ENCODE measurements at regions not wholly inside any gene's neighbourhood (a gene's known extent, or its start where the extent isn't known, plus 50 kb on each side); places are given as distances from the start of the nearest gene placed in this dataset.

GRCh38 chr12:102781117-102781516, 135.9 kb downstream of the PAH start:
- no peak for DNase-seq (ENCODE audit: low spot score)

- DNase-seq (ENCODE audit: low spot score) = no peak
Observed at GRCh38 chr12:102776041-102776440, 141.0 kb downstream of the PAH start.

- peak; percentile 52 for DNase-seq (ENCODE audit: low spot score)
Observed at GRCh38 chr12:102769323-102769916, 147.6 kb downstream of the PAH start.

- no peak for DNase-seq (ENCODE audit: low spot score)
Observed at GRCh38 chr12:102766961-102767360, 150.1 kb downstream of the PAH start.

- no peak for DNase-seq (ENCODE audit: low spot score)
Observed at GRCh38 chr12:102765736-102766135, 151.3 kb downstream of the PAH start.

GRCh38 chr12:102763471-102763870, 153.6 kb downstream of the PAH start:
- no peak for DNase-seq (ENCODE audit: low spot score)

GRCh38 chr12:102763061-102763460, 154.0 kb downstream of the PAH start:
- DNase-seq (ENCODE audit: low spot score) = no peak

GRCh38 chr12:102760322-102760721, 156.7 kb downstream of the PAH start:
- DNase-seq (ENCODE audit: low spot score) = no peak

- no peak for DNase-seq (ENCODE audit: low spot score)
Observed at GRCh38 chr12:102759466-102759865, 157.6 kb downstream of the PAH start.

GRCh38 chr12:102757882-102758226, 159.2 kb downstream of the PAH start:
- no peak for DNase-seq (ENCODE audit: low spot score)

- no peak for DNase-seq (ENCODE audit: low spot score)
Observed at GRCh38 chr12:102757154-102757881, 159.7 kb downstream of the PAH start.

- no peak for DNase-seq (ENCODE audit: low spot score)
Observed at GRCh38 chr12:102756530-102756929, 160.5 kb downstream of the PAH start.

- DNase-seq (ENCODE audit: low spot score) = no peak
Observed at GRCh38 chr12:102755266-102755665, 161.8 kb downstream of the PAH start.

- no peak for DNase-seq (ENCODE audit: low spot score)
Observed at GRCh38 chr12:102753802-102754201, 163.2 kb downstream of the PAH start.

- no peak for DNase-seq (ENCODE audit: low spot score)
Observed at GRCh38 chr12:102748704-102749103, 168.3 kb downstream of the PAH start.

GRCh38 chr12:102746963-102747362, 170.1 kb downstream of the PAH start:
- DNase-seq (ENCODE audit: low spot score) = no peak

- DNase-seq (ENCODE audit: low spot score) = no peak
Observed at GRCh38 chr12:102745971-102746600, 171.0 kb downstream of the PAH start.

- DNase-seq (ENCODE audit: low spot score) = no peak
Observed at GRCh38 chr12:102741196-102741595, 175.8 kb downstream of the PAH start.

- DNase-seq (ENCODE audit: low spot score) = no peak
Observed at GRCh38 chr12:102740141-102740955, 176.7 kb downstream of the PAH start.

GRCh38 chr12:102736328-102736727, 180.7 kb downstream of the PAH start:
- DNase-seq (ENCODE audit: low spot score) = no peak

- DNase-seq (ENCODE audit: low spot score) = no peak
Observed at GRCh38 chr12:102735104-102735503, 181.9 kb downstream of the PAH start.

GRCh38 chr12:102730996-102731395, 186.0 kb downstream of the PAH start:
- no peak for DNase-seq (ENCODE audit: low spot score)
